DOHH2 (cell line): ENCODE measurements at regions not wholly inside any gene's neighbourhood (a gene's known extent, or its start where the extent isn't known, plus 50 kb on each side); places are given as distances from the start of the nearest gene placed in this dataset.

Source experiments
- H3F3A ChIP-seq: fragments of 200-600 bp; sonication (generic), shearing (Covaris generic); 2 replicates; pipeline ENCODE4 v1.6.0; 2016; ENCODE audit warnings: antibody characterized with exemption, mild to moderate bottlenecking; ENCODE audit not compliant: control insufficient read depth, insufficient read depth
- H3K27ac ChIP-seq: fragments of 200-600 bp; sonication (generic); 2 replicates; pipeline ENCODE4 v1.5.1; 2014; ENCODE audit warnings: low read depth, mild to moderate bottlenecking, low read length, moderate library complexity
- H3K27me3 ChIP-seq: fragments of 200-600 bp; sonication (generic); 2 replicates; pipeline ENCODE4 v1.6.1; 2014; ENCODE audit warnings: mild to moderate bottlenecking, low read length, mixed read lengths; ENCODE audit not compliant: control insufficient read depth
- H3K36me3 ChIP-seq: fragments of 200-600 bp; sonication (generic); 2 replicates; pipeline ENCODE4 v1.6.1; 2014; ENCODE audit warnings: mild to moderate bottlenecking, low read length, moderate library complexity, mixed read lengths; ENCODE audit not compliant: control insufficient read depth
- H3K4me1 ChIP-seq: fragments of 200-600 bp; sonication (generic); 2 replicates; pipeline ENCODE4 v1.6.1; 2014; ENCODE audit warnings: mild to moderate bottlenecking, low read length, mixed read lengths; ENCODE audit not compliant: control insufficient read depth
- H3K4me2 ChIP-seq: fragments of 200-600 bp; sonication (generic); 2 replicates; pipeline ENCODE4 v1.6.0; 2014; ENCODE audit warnings: mild to moderate bottlenecking, low read length, moderate library complexity
- H3K4me3 ChIP-seq: fragments of 200-600 bp; sonication (generic); 2 replicates; pipeline ENCODE4 v1.5.1; 2014; ENCODE audit warnings: mild to moderate bottlenecking, low read length, mixed read lengths
- H3K79me2 ChIP-seq: fragments of 200-600 bp; sonication (generic); 2 replicates; pipeline ENCODE4 v1.6.1; 2014; ENCODE audit warnings: mild to moderate bottlenecking, low read length, mixed read lengths; ENCODE audit not compliant: control insufficient read depth
- H3K9me2 ChIP-seq: fragments of 200-600 bp; sonication (generic); replicated peaks from 2 replicates; pipeline ENCODE4 v1.6.1; 2014; ENCODE audit warnings: mild to moderate bottlenecking, low read length, mixed read lengths; ENCODE audit not compliant: control insufficient read depth
- H3K9me3 ChIP-seq: fragments of 200-600 bp; sonication (generic); 2 replicates; pipeline ENCODE4 v1.6.1; 2014; ENCODE audit warnings: antibody characterized with exemption, low read length, mixed read lengths; ENCODE audit not compliant: control insufficient read depth, insufficient read depth
- H4K20me1 ChIP-seq: fragments of 200-600 bp; sonication (generic); 2 replicates; pipeline ENCODE4 v1.6.0; 2014; ENCODE audit warnings: low read depth, mild to moderate bottlenecking, antibody characterized with exemption, low read length, moderate library complexity; ENCODE audit not compliant: control insufficient read depth, insufficient read depth
- EZH2phosphoT487 ChIP-seq: fragments of 200-600 bp; sonication (generic); IDR thresholded peaks from 2 replicates; pipeline ENCODE4 v1.6.1; 2017; ENCODE audit warnings: borderline replicate concordance, mild to moderate bottlenecking, antibody characterized with exemption, low read length, moderate library complexity, mixed read lengths
- TF ChIP-seq, protein P1 (sequence below): fragments of 200-600 bp; sonication (generic); IDR thresholded peaks from one replicate; pipeline ENCODE4 v1.5.1; 2014; ENCODE audit warnings: antibody characterized with exemption, mild to moderate bottlenecking, low read depth, low read length; ENCODE audit not compliant: poor library complexity, severe bottlenecking

DNA sequence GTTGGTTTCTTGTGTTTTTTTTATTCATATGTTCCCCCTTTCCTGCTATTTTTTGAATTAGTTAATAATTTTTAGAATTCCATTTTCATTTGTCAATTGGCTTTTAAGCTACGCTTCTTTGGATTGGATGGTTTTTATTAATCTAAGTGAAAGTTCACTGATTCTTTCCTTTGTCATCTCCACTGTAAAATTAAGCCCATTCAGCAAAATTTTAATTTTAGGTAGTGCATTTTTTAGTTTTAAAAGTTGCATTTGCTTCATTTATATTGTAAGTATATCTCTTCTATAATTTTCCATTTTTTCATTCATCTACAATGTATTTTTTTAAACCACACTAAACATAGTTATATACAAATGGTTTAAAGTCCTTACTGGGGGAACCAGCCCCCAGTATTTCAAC is 417.3 kb upstream of the HTR2C start:
- H3K4me2 ChIP-seq: no peak overlapping the region
- no peaks in the 10 kb centered on the region for H3K36me3 ChIP-seq
- no peaks in the 10 kb centered on the region for H3K4me1 ChIP-seq
- no peaks in the 10 kb centered on the region for H3K27me3 ChIP-seq
- H3K27ac ChIP-seq: no peak overlapping the region
- no peak overlapping the region for H3K4me3 ChIP-seq
- H3F3A ChIP-seq: no peaks in the 10 kb centered on the region
- TF ChIP-seq, protein P1, sequence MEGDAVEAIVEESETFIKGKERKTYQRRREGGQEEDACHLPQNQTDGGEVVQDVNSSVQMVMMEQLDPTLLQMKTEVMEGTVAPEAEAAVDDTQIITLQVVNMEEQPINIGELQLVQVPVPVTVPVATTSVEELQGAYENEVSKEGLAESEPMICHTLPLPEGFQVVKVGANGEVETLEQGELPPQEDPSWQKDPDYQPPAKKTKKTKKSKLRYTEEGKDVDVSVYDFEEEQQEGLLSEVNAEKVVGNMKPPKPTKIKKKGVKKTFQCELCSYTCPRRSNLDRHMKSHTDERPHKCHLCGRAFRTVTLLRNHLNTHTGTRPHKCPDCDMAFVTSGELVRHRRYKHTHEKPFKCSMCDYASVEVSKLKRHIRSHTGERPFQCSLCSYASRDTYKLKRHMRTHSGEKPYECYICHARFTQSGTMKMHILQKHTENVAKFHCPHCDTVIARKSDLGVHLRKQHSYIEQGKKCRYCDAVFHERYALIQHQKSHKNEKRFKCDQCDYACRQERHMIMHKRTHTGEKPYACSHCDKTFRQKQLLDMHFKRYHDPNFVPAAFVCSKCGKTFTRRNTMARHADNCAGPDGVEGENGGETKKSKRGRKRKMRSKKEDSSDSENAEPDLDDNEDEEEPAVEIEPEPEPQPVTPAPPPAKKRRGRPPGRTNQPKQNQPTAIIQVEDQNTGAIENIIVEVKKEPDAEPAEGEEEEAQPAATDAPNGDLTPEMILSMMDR: no peak
- TF ChIP-seq EZH2phosphoT487: no peak
- no peaks in the 10 kb centered on the region for H4K20me1 ChIP-seq
- no peaks in the 10 kb centered on the region for H3K9me3 ChIP-seq
- no peaks in the 10 kb centered on the region for H3K79me2 ChIP-seq
- H3K9me2 ChIP-seq: no peaks in the 10 kb centered on the region

DNA sequence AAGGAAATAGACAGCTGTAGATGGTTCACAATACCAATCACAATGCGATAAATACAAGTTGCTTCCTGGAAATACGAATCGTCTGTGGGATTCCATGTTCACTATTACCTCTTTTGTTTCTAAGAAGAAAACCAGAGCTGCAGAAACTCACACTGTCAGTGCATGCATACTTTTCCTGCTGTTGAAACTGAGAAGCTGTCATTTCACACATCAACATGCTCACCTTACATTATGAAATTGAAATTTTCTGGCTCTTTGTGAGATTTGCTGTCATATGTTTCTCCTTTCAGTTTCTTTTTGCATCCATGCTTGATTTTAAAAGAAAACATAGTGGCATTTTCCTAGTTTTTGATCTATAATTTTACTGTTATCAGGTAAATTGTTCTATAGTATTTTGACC is 418.3 kb upstream of the HTR2C start:
- Histone ChIP-seq H3K27ac (no peak overlapping the region), H3K4me2 (no peak overlapping the region), H3K36me3 (no peaks in the 10 kb centered on the region), H3K79me2 (no peaks in the 10 kb centered on the region), H3K9me3 (no peaks in the 10 kb centered on the region), H3K27me3 (no peaks in the 10 kb centered on the region), H3K4me1 (no peaks in the 10 kb centered on the region), H3F3A (no peaks in the 10 kb centered on the region), H3K4me3 (no peak overlapping the region), H3K9me2 (no peaks in the 10 kb centered on the region), H4K20me1 (no peaks in the 10 kb centered on the region)
- no peak for TF ChIP-seq EZH2phosphoT487
- TF ChIP-seq, protein P1: no peak

DNA sequence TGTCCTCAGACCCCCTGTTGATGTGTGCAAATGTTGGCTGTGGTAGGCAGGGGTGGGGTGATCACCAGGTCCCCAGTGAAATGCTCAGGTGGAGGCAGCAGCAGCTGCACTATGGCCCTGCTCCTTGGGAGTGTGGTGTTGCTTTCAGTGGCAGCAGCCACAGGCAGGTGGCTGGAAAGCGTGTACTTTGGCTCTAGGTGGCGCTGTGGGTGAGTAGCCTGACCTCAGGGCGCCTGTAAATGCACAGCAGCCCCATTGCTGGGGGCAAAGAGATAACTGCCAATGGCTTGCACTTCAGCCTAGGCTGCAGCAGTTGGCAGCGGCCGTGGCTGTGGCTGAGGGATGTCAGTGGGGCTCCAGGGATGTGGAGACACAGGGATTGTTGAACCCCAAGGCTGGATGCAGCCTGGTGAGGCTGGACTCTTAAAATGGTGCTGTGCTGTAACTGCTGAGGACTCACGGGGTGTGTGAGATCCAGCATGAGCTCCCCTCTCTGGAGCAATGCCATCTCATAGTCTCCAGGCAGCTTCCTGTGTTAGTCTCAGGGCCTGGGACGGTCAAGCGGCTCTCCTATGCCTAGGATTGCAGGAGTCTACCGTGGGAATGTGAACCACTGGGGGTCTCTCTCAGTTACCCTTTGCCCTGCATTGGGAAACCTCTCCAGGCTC is 421.7 kb upstream of the HTR2C start:
- no peak overlapping the region for H3K4me2 ChIP-seq
- no peak overlapping the region for H3K27ac ChIP-seq
- H3K27me3 ChIP-seq: no peaks in the 10 kb centered on the region
- no peak for TF ChIP-seq EZH2phosphoT487
- TF ChIP-seq, protein P1: peak; percentile 26
- no peaks in the 10 kb centered on the region for H3F3A ChIP-seq
- H3K9me2 ChIP-seq: no peaks in the 10 kb centered on the region
- H3K36me3 ChIP-seq: no peaks in the 10 kb centered on the region
- no peaks in the 10 kb centered on the region for H3K79me2 ChIP-seq
- no peaks in the 10 kb centered on the region for H3K4me1 ChIP-seq
- no peak overlapping the region for H3K4me3 ChIP-seq
- no peaks in the 10 kb centered on the region for H4K20me1 ChIP-seq
- H3K9me3 ChIP-seq: no peaks in the 10 kb centered on the region
